CD14-positive monocyte (primary cell): ENCODE measurements at regions not wholly inside any gene's neighbourhood (a gene's known extent, or its start where the extent isn't known, plus 50 kb on each side); places are given as distances from the start of the nearest gene placed in this dataset.

Experiments used
- DNase-seq, 3 donors: peaks; one replicate each; pipeline ENCODE4 v3.0.0-alpha.2; 2011 to 2022
- H2AFZ ChIP-seq: 2 replicates; pipeline ENCODE4 v1.6.0; 2012; ENCODE audit warnings: mild to moderate bottlenecking, low read depth, low read length, inconsistent platforms; ENCODE audit not compliant: insufficient read depth, poor library complexity, severe bottlenecking
- H3K27ac ChIP-seq, 2 donors: 1 replicate in 1 of 2; 2 replicates in 1 of 2; pipeline ENCODE4 v1.5.1; 2012 to 2013; ENCODE audit warnings: low read length in 2 of 2, control low read depth in 1 of 2, inconsistent platforms in 1 of 2, low read depth in 1 of 2, mild to moderate bottlenecking in 1 of 2
- H3K27me3 ChIP-seq, 2 donors: one replicate each; pipeline versions ENCODE4 v1.6.0 to v1.6.1; 2011 to 2013; ENCODE audit warnings: low read length in 2 of 2; ENCODE audit not compliant: control insufficient read depth in 2 of 2, insufficient read depth in 2 of 2
- H3K36me3 ChIP-seq, 2 donors: replicated peaks in 1 of 2; 1 replicate in 1 of 2; 2 replicates in 1 of 2; pipeline versions ENCODE4 v1.5.1 to v1.6.1; 2012 to 2013; ENCODE audit warnings: low read length in 2 of 2, control low read depth in 1 of 2, inconsistent platforms in 1 of 2, mild to moderate bottlenecking in 1 of 2; ENCODE audit not compliant: insufficient read depth in 2 of 2, control insufficient read depth in 1 of 2
- H3K4me1 ChIP-seq, 2 donors: 1 replicate in 1 of 2; 2 replicates in 1 of 2; pipeline versions ENCODE4 v1.5.1 to v1.6.1; 2012 to 2013; ENCODE audit warnings: low read length in 2 of 2, control low read depth in 1 of 2, inconsistent platforms in 1 of 2, mild to moderate bottlenecking in 1 of 2, moderate library complexity in 1 of 2; ENCODE audit not compliant: insufficient read depth in 2 of 2, control insufficient read depth in 1 of 2
- H3K4me2 ChIP-seq: replicated peaks from 2 replicates; pipeline ENCODE3; 2012; ENCODE audit warnings: low read length, moderate library complexity, mild to moderate bottlenecking; ENCODE audit not compliant: poor library complexity, severe bottlenecking; ENCODE audit errors: extremely low read depth
- H3K4me3 ChIP-seq, 3 experiments: fragments of 200-600 bp in 1 of 3; sonication (generic) in 1 of 3; replicated peaks in 1 of 3; 1 replicate in 2 of 3; 2 replicates in 1 of 3; pipeline ENCODE4 v1.5.1; 2011 to 2013; ENCODE audit warnings: low read length in 3 of 3, mild to moderate bottlenecking in 3 of 3, control low read depth in 2 of 3, low read depth in 2 of 3, inconsistent platforms in 1 of 3, moderate library complexity in 1 of 3
- H3K79me2 ChIP-seq: 2 replicates; pipeline ENCODE4 v1.6.0; 2012; ENCODE audit warnings: mild to moderate bottlenecking, control low read depth, inconsistent platforms, low read length, moderate library complexity; ENCODE audit not compliant: insufficient read depth
- H3K9ac ChIP-seq: 2 replicates; pipeline ENCODE4 v1.6.0; 2017; ENCODE audit warnings: low read length, mild to moderate bottlenecking; ENCODE audit not compliant: insufficient read depth, poor library complexity, severe bottlenecking
- H3K9me3 ChIP-seq, 2 donors: replicated peaks in 1 of 2; 1 replicate in 1 of 2; 2 replicates in 1 of 2; pipeline versions ENCODE4 v1.5.1 to v1.6.1; 2012 to 2013; ENCODE audit warnings: low read length in 2 of 2, control low read depth in 1 of 2; ENCODE audit not compliant: control insufficient read depth in 1 of 2, insufficient read depth in 1 of 2
- H4K20me1 ChIP-seq: 2 replicates; pipeline ENCODE4 v1.6.0; 2012; ENCODE audit warnings: mild to moderate bottlenecking, low read length, control low read depth, moderate library complexity; ENCODE audit not compliant: insufficient read depth
- H3K27ac Mint-ChIP-seq, 7 donors: one replicate each; pipeline ENCODE4 v1.8.0; 2020; ENCODE audit warnings: mild to moderate bottlenecking in 7 of 7, mixed read lengths in 7 of 7, moderate library complexity in 6 of 7, inconsistent platforms in 2 of 7
- H3K27me3 Mint-ChIP-seq, 3 donors: one replicate each; pipeline ENCODE4 v1.8.0; 2021 to 2022; ENCODE audit warnings: low read depth in 3 of 3, mild to moderate bottlenecking in 3 of 3, mixed read lengths in 3 of 3, moderate library complexity in 3 of 3, inconsistent platforms in 1 of 3
- H3K36me3 Mint-ChIP-seq, 2 donors: one replicate each; pipeline ENCODE4 v1.8.0; 2020; ENCODE audit warnings: mixed read lengths in 2 of 2, inconsistent platforms in 1 of 2, mild to moderate bottlenecking in 1 of 2
- H3K4me1 Mint-ChIP-seq: one replicate; pipeline ENCODE4 v1.8.0; 2020; ENCODE audit warnings: mild to moderate bottlenecking, mixed read lengths
- H3K4me3 Mint-ChIP-seq, 2 donors: one replicate each; pipeline ENCODE4 v1.8.0; 2020; ENCODE audit warnings: mild to moderate bottlenecking in 2 of 2, mixed read lengths in 2 of 2, moderate library complexity in 1 of 2
- H3K9me3 Mint-ChIP-seq, 7 donors: one replicate each; pipeline ENCODE4 v1.8.0; 2020 to 2022; ENCODE audit warnings: mixed read lengths in 7 of 7, mild to moderate bottlenecking in 6 of 7, moderate library complexity in 6 of 7, inconsistent platforms in 2 of 7
- CTCF ChIP-seq: fragments of 200-600 bp; IDR thresholded peaks from one replicate; pipeline ENCODE4 v1.8.0; 2022; ENCODE audit warnings: antibody characterized with exemption, mild to moderate bottlenecking
- WGBS: methylation state at CpG from one replicate; pipeline ENCODE4 v1.1.5; 2013; ENCODE audit warnings: missing lambda C conversion rate; ENCODE audit not compliant: insufficient coverage; 5-methylcytosine and 5-hydroxymethylcytosine counted together
- intact Hi-C, 2 donors: fragments of 100-400 bp; cut with micrococcal nuclease; formaldehyde crosslinking; loops; one replicate each; pipeline versions ENCODE4 v1.15.0 to v1.15.1; 2023

GRCh38 chr5:82562696-82563240 is 284.6 kb upstream of the RPS23 start:
- Mint-ChIP-seq H3K27me3 (peaks cover 0 to 3% (median 0%) of the 10 kb centered on the region in 3 donors), H3K36me3 (no peaks in the 10 kb centered on the region), H3K4me1 (no peaks in the 10 kb centered on the region), H3K27ac (no peak overlapping the region), H3K4me3 (no peak overlapping the region), H3K9me3 (peaks cover 3 to 19% (median 9%) of the 10 kb centered on the region in 7 donors)
- 93% methylated on average over 6 of the region's 6 CpGs for WGBS
- Histone ChIP-seq H3K27me3 (no peaks in the 10 kb centered on the region), H3K27ac (no peak overlapping the region), H3K9me3 (peaks cover 8 to 26% of the 10 kb centered on the region in 2 donors), H4K20me1 (no peaks in the 10 kb centered on the region), H3K36me3 (no peaks in the 10 kb centered on the region), H3K4me1 (no peaks in the 10 kb centered on the region), H3K4me3 (no peak overlapping the region), H3K79me2 (no peaks in the 10 kb centered on the region), H3K9ac (no peak overlapping the region), H2AFZ (no peak overlapping the region), H3K4me2 (no peak overlapping the region)
- intact Hi-C loops, result no loop called here
- no peak for TF ChIP-seq CTCF
- DNase-seq, result no peak

- H3K27me3 Mint-ChIP-seq, result peaks cover 0 to 3% (median 0%) of the 10 kb centered on the region in 3 donors
- no peak overlapping the region for H3K27ac Mint-ChIP-seq
- Histone ChIP-seq H3K79me2 (no peaks in the 10 kb centered on the region), H3K4me3 (no peak overlapping the region), H3K9ac (no peak overlapping the region), H3K36me3 (no peaks in the 10 kb centered on the region), H3K9me3 (peaks cover 8 to 26% of the 10 kb centered on the region in 2 donors), H4K20me1 (no peaks in the 10 kb centered on the region), H3K4me1 (no peaks in the 10 kb centered on the region), H2AFZ (no peak overlapping the region), H3K4me2 (no peak overlapping the region), H3K27me3 (no peaks in the 10 kb centered on the region), H3K27ac (no peak overlapping the region)
- peaks cover 5 to 19% (median 12%) of the 10 kb centered on the region in 7 donors for H3K9me3 Mint-ChIP-seq
- no peak overlapping the region for H3K4me3 Mint-ChIP-seq
- no peaks in the 10 kb centered on the region for H3K36me3 Mint-ChIP-seq
- no peak for TF ChIP-seq CTCF
- no peak for DNase-seq
- H3K4me1 Mint-ChIP-seq, result no peaks in the 10 kb centered on the region
- 100% methylated on average over 1 of the region's 2 CpGs for WGBS
- intact Hi-C loops, result no loop called here
Observed at GRCh38 chr5:82561797-82562196, 283.6 kb upstream of the RPS23 start.
